HG02610 (cell line): ENCODE measurements at regions not wholly inside any gene's neighbourhood (a gene's known extent, or its start where the extent isn't known, plus 50 kb on each side); places are given as distances from the start of the nearest gene placed in this dataset.

Experiments
- ATAC-seq: cut with Tn5 transposase; IDR thresholded peaks from one replicate; pipeline ENCODE4 v1.9.1; 2021; ENCODE audit warnings: mild to moderate bottlenecking, moderate library complexity; ENCODE audit not compliant: unreplicated experiment

- ATAC-seq: no peak
Observed at GRCh38 chr12:93128332-93128707, 199.2 kb upstream of the EEA1 start.

GRCh38 chr12:93130366-93131054 lies 201.4 kb upstream of the EEA1 start:
- no peak for ATAC-seq

- ATAC-seq: no peak
Observed at GRCh38 chr12:93133361-93133760, 204.3 kb upstream of the EEA1 start.

DNA sequence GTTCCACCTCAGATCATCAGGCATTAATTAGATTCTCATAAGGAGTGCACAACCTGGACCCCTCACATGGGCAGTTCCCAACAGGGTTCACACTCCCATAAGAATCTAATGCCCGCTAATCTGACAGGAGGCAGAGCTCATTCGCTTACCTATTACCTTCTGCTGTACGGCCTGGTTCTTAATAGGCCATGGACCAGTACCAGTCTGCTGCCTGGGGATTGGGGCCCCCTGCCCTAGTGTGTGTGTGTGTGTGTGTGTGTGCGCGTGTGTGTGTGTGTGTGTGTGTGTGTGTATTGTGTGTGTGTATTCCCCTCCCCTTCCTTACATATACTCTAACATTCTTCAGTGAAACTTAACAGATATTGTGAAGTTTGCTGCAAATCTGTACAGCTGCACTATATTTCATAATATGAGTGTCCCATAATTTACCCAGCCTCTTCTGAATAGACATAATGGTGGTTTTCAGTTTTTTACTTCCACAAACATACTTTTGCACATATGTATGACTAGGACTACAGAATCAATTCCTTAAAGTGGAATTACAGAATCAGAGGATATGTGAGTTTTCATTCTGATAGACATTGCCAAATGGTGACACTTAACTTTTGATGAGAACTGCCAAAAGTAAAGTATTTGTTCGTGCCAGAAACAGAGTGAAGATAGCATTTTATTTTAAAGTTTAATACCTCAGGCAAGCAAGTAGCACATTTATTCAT lies 205.2 kb upstream of the EEA1 start:
- no peak for ATAC-seq

GRCh38 chr12:93134893-93135285 lies 205.8 kb upstream of the EEA1 start:
- no peak for ATAC-seq

- ATAC-seq: no peak
Observed at GRCh38 chr12:93135286-93136239, 206.5 kb upstream of the EEA1 start.

DNA sequence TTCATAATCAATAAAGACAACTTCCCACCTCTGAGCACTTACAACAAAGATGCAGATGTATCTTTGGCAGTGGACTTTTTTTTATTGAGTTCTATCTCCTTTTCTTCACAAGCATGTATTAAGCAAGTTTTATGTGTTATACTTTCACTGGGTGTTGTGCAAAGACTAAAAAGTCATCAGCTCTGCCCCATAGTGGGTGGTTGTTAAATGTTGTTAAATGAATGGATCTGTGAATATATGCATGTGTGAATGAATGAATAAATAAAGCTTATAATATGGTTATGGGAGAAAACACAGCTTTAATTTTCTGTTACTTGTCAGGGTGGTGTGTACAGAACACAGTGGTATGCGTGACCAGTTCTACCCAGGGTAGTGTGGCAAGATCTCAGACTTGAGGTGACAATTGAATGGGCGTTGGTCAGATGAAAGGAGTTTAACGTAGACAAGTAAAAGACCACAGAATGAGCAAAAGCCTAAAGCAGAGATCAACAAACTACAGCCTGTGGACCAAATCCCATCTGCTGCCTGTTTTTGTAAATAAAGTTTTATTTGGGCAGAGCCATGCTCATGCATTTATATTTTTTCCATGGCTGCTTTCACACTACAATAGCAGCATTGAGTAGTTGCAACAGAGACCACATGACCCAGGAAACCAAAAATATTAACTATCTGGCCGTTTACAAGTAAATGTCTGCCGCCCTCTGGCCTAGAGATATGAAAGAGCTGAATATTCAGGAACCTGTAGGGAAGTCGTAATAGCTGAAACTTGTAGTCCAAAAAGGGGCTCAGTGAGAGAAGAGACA lies 207.4 kb upstream of the EEA1 start:
- ATAC-seq: no peak

DNA sequence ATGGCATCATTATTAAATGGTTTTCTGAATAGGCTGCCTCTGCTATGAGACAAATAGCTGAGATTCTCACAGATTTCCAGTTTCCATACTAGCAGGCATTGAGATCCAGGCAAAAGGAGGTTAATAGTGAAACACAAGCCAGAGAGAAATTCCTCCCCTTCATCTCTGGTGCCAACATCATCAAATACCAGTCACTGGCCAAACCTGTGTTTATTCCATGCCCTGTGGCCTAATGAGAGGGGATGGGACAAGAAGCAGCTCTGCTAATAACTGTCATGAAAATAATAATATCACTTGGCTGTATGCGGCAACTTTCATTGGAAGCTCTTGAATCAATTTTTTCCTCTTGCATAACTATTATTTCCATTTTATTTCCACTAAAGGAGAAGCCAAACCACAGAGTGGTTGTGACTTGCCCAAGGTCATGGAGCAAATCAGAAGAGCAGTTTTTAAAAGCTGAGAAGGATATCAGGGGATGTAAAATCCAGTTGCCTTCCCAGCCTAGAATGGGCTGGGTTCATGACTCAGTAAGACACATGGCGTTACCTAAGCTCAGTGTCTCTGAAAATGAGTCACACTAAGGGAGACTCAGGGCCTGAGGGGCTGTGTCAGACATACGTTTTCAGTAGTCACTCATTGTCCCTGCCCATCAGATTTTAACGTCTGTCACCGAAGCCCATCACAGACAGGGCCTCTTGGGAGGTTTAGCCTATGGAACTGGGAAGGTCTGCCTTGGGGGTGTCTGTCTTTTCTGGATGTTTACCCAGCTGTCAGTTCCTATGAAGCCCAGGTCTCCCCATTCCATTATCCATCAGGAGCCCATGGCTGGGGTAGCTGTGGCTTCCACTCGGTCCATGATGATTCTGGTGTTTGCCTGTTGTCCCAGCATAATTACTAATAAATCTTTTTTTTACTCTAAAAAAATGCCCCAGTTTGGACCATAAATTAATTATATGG lies 208.8 kb upstream of the EEA1 start:
- peak; percentile 67 for ATAC-seq

DNA sequence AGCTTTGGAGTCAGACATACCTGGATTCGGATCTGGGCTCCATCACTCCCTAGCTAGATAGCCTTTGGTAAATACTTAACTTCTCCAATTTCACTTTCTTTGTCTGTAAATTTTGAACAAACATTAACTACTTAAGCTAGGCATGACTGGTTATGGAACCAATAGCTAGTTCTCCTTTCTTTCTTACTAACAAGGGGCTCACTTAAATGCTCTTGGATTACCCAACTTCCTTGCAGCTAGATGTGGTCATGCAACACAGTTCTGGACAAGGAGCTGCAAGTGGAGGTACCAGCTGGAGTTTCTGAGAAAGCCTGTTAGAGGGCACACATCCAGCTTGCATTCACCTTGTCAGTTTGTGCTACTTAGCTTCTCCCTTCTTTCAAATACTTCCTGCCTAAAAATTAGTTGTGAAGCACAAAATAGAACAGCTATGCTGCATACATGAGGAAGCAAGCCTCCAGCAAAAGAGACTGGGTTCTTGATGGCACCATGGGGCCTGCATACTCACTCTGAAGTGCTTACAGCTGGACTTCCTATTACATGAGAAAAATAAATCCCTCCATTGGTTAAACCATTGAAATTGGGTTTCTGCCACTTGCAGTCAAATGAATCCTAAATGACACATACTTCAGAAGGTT lies 210.1 kb upstream of the EEA1 start:
- peak; percentile 74 for ATAC-seq

DNA sequence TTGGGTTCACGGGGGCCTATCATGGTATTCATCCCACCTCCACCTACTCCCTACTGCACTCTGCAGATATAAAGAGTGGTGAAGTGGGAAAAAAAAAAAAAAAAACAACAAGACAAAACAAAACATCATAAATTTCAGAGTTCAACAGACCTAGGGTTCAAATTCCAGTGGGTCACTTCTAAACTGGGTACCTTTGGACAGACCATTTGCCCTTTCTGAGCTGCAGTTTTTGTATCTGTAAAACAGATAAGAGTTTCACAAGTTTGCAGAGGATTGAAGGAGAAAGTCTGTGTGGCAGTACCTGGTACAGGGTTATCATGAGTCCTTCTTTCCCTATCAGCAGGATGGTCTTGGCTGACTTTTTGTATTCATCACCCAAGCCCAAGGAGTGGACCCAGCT lies 211.2 kb upstream of the EEA1 start:
- no peak for ATAC-seq

GRCh38 chr12:93140801-93141200 lies 211.7 kb upstream of the EEA1 start:
- no peak for ATAC-seq

DNA sequence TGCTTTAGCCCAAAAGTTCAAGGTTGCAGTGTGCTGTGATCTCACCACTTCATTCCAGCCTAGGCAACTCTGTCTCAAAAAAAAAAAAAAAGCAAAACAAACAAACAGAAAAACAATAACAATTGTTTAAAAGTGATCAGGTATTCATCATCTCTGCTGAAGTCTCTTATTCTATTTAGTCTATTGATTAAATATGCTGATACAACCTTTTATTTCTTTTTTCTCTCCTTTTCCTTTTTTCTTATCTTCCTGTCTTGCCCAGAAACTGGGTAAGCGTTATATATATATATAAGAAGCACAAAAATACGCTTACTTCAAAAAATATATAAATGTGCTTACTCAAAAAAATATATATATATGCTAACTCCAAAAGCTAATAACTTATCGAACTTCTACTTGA lies 213.8 kb upstream of the EEA1 start:
- ATAC-seq: no peak

DNA sequence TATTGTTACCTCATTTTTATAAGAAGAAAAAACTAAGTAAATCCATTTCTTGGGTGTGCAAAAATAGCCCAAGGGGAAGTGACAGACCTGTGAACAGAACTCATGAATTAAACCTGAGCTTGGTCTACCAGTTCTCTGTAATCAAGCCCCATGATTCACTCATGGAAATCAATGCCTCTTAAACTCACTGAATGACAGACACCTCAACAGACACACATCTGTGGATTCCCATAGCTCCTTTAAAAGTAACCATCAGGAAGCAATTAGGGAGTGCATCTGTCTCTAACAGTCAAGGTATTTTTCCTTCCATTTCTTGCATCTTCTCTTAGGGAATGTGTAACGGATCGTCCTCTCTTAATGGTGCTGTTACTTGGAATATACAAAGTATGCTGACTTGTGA lies 215.0 kb upstream of the EEA1 start:
- no peak for ATAC-seq

DNA sequence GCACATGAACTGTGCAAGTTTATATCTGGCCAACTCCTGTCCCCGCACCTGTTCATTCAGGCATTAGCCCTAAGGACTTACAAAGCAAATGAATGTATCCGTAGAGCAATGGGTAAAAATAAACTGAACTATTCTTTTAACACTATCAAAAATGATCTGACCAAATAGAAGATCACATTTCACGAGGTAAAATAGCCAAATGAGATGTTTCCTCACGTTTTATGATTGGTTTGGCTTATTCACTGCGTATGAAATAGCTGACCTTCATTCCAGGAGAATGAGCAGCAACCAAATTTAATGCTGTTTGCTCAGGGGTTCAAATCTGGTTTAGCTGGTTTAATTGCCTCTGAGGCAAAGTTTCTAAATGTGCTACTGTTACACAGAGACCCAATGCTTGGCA lies 216.0 kb upstream of the EEA1 start:
- ATAC-seq: no peak

DNA sequence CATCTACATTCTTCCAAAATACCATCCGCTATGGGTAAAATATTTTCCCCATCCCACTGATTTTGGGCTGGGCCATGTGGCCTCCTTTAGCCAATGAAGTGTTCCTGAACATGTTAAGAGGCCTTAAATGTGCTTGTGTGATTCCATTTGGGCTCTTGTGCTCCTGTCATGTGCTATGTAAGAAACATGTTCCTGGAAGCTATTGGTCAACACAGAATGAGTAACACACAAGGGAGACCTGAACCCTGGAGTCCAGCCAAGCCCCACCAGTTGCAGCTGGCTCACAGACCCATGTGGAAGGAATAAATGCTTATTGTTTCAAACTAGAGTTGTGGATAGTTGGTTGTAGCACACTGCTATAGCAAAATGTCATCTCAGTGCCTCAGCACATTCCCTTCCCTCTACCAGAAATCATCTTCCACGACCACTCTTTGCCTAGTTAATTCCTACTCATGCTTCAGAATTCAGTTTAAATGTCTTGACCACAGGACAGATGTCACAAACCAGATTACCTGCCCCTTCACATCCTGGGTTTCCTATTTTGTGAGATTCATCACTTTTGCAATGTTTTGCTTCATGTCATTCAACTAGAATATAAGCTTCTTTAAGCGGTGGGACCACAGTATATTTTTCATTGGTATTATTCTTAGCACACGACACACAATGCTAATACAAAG lies 217.3 kb upstream of the EEA1 start:
- no peak for ATAC-seq

- ATAC-seq: no peak
Observed at GRCh38 chr12:93146970-93147369, 217.9 kb upstream of the EEA1 start.

- ATAC-seq: no peak
Observed at GRCh38 chr12:93148412-93148811, 219.3 kb upstream of the EEA1 start.

GRCh38 chr12:93149229-93149628 lies 220.1 kb upstream of the EEA1 start:
- ATAC-seq: no peak
